GM19324 (cell line): ENCODE measurements at regions not wholly inside any gene's neighbourhood (a gene's known extent, or its start where the extent isn't known, plus 50 kb on each side); places are given as distances from the start of the nearest gene placed in this dataset.

Source experiments
- ATAC-seq: cut with Tn5 transposase; IDR thresholded peaks from one replicate; pipeline ENCODE4 v1.9.1; 2021; ENCODE audit warnings: mild to moderate bottlenecking, moderate library complexity; ENCODE audit not compliant: unreplicated experiment, low FRiP score

- no peak for ATAC-seq
Measured at GRCh38 chr2:207233731-207234130, 68.0 kb upstream of the KLF7 start.

GRCh38 chr2:207235621-207236020, 69.9 kb upstream of the KLF7 start:
- no peak for ATAC-seq

GRCh38 chr2:207236156-207236935, 70.6 kb upstream of the KLF7 start:
- no peak for ATAC-seq

GRCh38 chr2:207238831-207239701, 73.3 kb upstream of the KLF7 start:
- ATAC-seq, result no peak

- ATAC-seq, result no peak
Measured at GRCh38 chr2:207239754-207240494, 74.2 kb upstream of the KLF7 start.

- no peak for ATAC-seq
Measured at GRCh38 chr2:207240649-207241048, 74.9 kb upstream of the KLF7 start.

GRCh38 chr2:207241198-207241597, 75.5 kb upstream of the KLF7 start:
- no peak for ATAC-seq

- no peak for ATAC-seq
Measured at GRCh38 chr2:207243601-207244000, 77.9 kb upstream of the KLF7 start.

- ATAC-seq, result no peak
Measured at GRCh38 chr2:207244971-207245925, 79.5 kb upstream of the KLF7 start.

- ATAC-seq, result no peak
Measured at GRCh38 chr2:207248702-207249377, 83.1 kb upstream of the KLF7 start.

- ATAC-seq, result no peak
Measured at GRCh38 chr2:207251022-207251421, 85.3 kb upstream of the KLF7 start.

GRCh38 chr2:207251573-207252192, 85.9 kb upstream of the KLF7 start:
- no peak for ATAC-seq

- ATAC-seq, result no peak
Measured at GRCh38 chr2:207252416-207252815, 86.7 kb upstream of the KLF7 start.

- no peak for ATAC-seq
Measured at GRCh38 chr2:207252979-207253645, 87.4 kb upstream of the KLF7 start.

GRCh38 chr2:207253666-207254345, 88.1 kb upstream of the KLF7 start:
- no peak for ATAC-seq

GRCh38 chr2:207254591-207255464, 89.1 kb upstream of the KLF7 start:
- ATAC-seq, result no peak
